A549 (cell line): ENCODE measurements at regions not wholly inside any gene's neighbourhood (a gene's known extent, or its start where the extent isn't known, plus 50 kb on each side); places are given as distances from the start of the nearest gene placed in this dataset.

ENCODE experiments used
- ATAC-seq, 2 experiments: fragments of 200-7000 bp in 1 of 2; fragments of >200 bp in 1 of 2; cut with Nextera tagmentation in 1 of 2; cut with Tn5 transposase in 1 of 2; 3 replicates each; pipeline versions ENCODE4 v1.8.0 to v1.9.1; 2018 to 2020; ENCODE audit warnings: mild to moderate bottlenecking in 1 of 2, moderate library complexity in 1 of 2
- CTCF ChIA-PET: fragments of 300-600 bp; sonication (Branson Sonifier 250); formaldehyde crosslinking; extraction: SDS; loops from one replicate; lab custom pipeline; 2021; ENCODE audit warnings: antibody characterized with exemption, inconsistent platforms; lab: Yijun Ruan, JAX
- POLR2A ChIA-PET: fragments of 350-600 bp; formaldehyde crosslinking; extraction: SDS; loops from one replicate; lab custom pipeline; 2021; ENCODE audit warnings: antibody characterized with exemption, inconsistent platforms; lab: Yijun Ruan, JAX
- DNase-seq, 2 experiments: peaks; one replicate each; pipeline versions ENCODE4 v3.0.0 to v3.0.0-alpha.2; 2011 to 2016; ENCODE audit warnings: low read depth in 1 of 2, low spot score in 1 of 2
- FAIRE-seq: peaks from 2 replicates; lab custom pipeline; 2011; peaks lifted over from hg19 to GRCh38; lab: Jason Lieb, UNC
- H3K27ac ChIP-seq, 2 experiments: fragments of >200 bp; sonication (Bioruptor Twin); formaldehyde crosslinking; 3 replicates each; pipeline ENCODE4 v1.5.1; 2016 to 2017
- H3K4me1 ChIP-seq: fragments of >200 bp; sonication (Bioruptor Twin); formaldehyde crosslinking; 3 replicates; pipeline ENCODE4 v1.6.1; 2016
- H3K4me2 ChIP-seq: fragments of >200 bp; sonication (Bioruptor Twin); formaldehyde crosslinking; 3 replicates; pipeline ENCODE4 v1.6.1; 2016
- H3K4me3 ChIP-seq: fragments of >200 bp; sonication (Bioruptor Twin); formaldehyde crosslinking; 3 replicates; pipeline ENCODE4 v1.5.1; 2016
- H3K9me3 ChIP-seq: fragments of >200 bp; sonication (Bioruptor Twin); formaldehyde crosslinking; 3 replicates; pipeline ENCODE4 v1.6.1; 2016
- CBX8 ChIP-seq: fragments of 200-600 bp; sonication (generic); IDR thresholded peaks from 2 replicates; pipeline ENCODE4 v1.6.1; 2016
- CHD4 ChIP-seq: fragments of 200-600 bp; sonication (generic); IDR thresholded peaks from 2 replicates; pipeline ENCODE4 v1.6.1; 2016; ENCODE audit warnings: antibody characterized with exemption, mild to moderate bottlenecking, borderline replicate concordance
- EHF ChIP-seq: fragments of 250-450 bp; sonication (Bioruptor Pico); IDR thresholded peaks from 2 replicates; pipeline ENCODE4 v1.5.0; 2020; ENCODE audit warnings: mild to moderate bottlenecking
- HDAC2 ChIP-seq: fragments of 200-600 bp; sonication (generic); IDR thresholded peaks from 2 replicates; pipeline ENCODE4 v1.6.1; 2016
- HOXB13 ChIP-seq: fragments of 250-450 bp; sonication (Bioruptor Pico); IDR thresholded peaks from 2 replicates; pipeline ENCODE4 v1.5.0; 2020; ENCODE audit warnings: low read depth, mild to moderate bottlenecking, moderate library complexity
- MAX ChIP-seq: IDR thresholded peaks from 2 replicates; pipeline ENCODE4 v1.6.1; 2012
- NFE2L2 ChIP-seq: fragments of 150-350 bp; conservative IDR thresholded peaks from 2 replicates; pipeline ENCODE4 v1.6.1; 2014; ENCODE audit warnings: low read length
- REST ChIP-seq: fragments of 200-600 bp; sonication (generic); IDR thresholded peaks from 2 replicates; pipeline ENCODE4 v1.6.1; 2016; ENCODE audit warnings: antibody characterized with exemption, mild to moderate bottlenecking, moderate library complexity
- RNF2 ChIP-seq: fragments of 200-600 bp; sonication (generic); IDR thresholded peaks from 2 replicates; pipeline ENCODE4 v1.6.1; 2016; ENCODE audit warnings: low read depth, mild to moderate bottlenecking, antibody characterized with exemption, moderate library complexity, borderline replicate concordance
- TP53 ChIP-seq: fragments of 250-450 bp; sonication (Bioruptor Pico); IDR thresholded peaks from 2 replicates; pipeline ENCODE4 v1.5.0; 2021; ENCODE audit warnings: mild to moderate bottlenecking, moderate library complexity
- USF2 ChIP-seq: fragments of 450-650 bp; IDR thresholded peaks from 2 replicates; pipeline ENCODE4 v1.6.1; 2014; ENCODE audit warnings: antibody characterized with exemption
- ZFP36 ChIP-seq: fragments of 450-650 bp; IDR thresholded peaks from 2 replicates; pipeline ENCODE4 v1.6.1; 2014; ENCODE audit warnings: borderline replicate concordance; ENCODE audit not compliant: partially characterized antibody
- ZSCAN20 ChIP-seq: fragments of 250-450 bp; sonication (Bioruptor Pico); IDR thresholded peaks from 2 replicates; pipeline ENCODE4 v1.8.0; 2022; ENCODE audit warnings: mild to moderate bottlenecking, moderate library complexity
- WGBS: methylation state at CpG from one replicate; pipeline ENCODE4 v1.1.6; 2017; ENCODE audit errors: missing lambda C conversion rate; 5-methylcytosine and 5-hydroxymethylcytosine counted together

- no peak overlapping the region for H3K4me2 ChIP-seq
- ChIA-PET POLR2A (no interaction called here), CTCF (no interaction called here)
- ATAC-seq: no peak
- no peak for DNase-seq
- no peak overlapping the region for H3K27ac ChIP-seq
- no peak for FAIRE-seq
- H3K9me3 ChIP-seq: peaks cover 19% of the 10 kb centered on the region; the same call in 2 of the 3 replicates
- no peak for TF ChIP-seq USF2
- H3K4me1 ChIP-seq: peaks cover 11% of the 10 kb centered on the region; the same call in 1 of the 3 replicates
- WGBS: 49% methylated on average over 7 of the region's 8 CpGs
- no peak overlapping the region for H3K4me3 ChIP-seq
Measured at GRCh38 chr1:4394366-4394765, 260.0 kb upstream of the AJAP1 start.

GRCh38 chr1:4395158-4395557 lies 259.3 kb upstream of the AJAP1 start:
- no peak overlapping the region for H3K4me3 ChIP-seq
- ChIA-PET POLR2A (no interaction called here), CTCF (no interaction called here)
- DNase-seq (peak in 1 of 2 experiments; percentile 18), FAIRE-seq (no peak), ATAC-seq (peak; percentile 53 to 54; a peak in 3 of 6 replicates)
- peaks cover 11% of the 10 kb centered on the region; the same call in 1 of the 3 replicates for H3K4me1 ChIP-seq
- H3K4me2 ChIP-seq: peak overlapping the region; percentile 36
- peaks cover 19% of the 10 kb centered on the region; the same call in 2 of the 3 replicates for H3K9me3 ChIP-seq
- 0% methylated on average over 3 of the region's 3 CpGs for WGBS
- TF ChIP-seq USF2: peak; percentile 27; the same call in 1 of the 2 replicates
- TF ChIP-seq ZFP36: no peak
- TF ChIP-seq MAX: 0 out of 2 replicates have a peak, but pooled peaks have one; percentile 44
- peak overlapping the region in 1 of 2 experiments; percentile 38; a peak in 2 of 6 replicates for H3K27ac ChIP-seq

GRCh38 chr1:4395676-4396075 lies 258.7 kb upstream of the AJAP1 start:
- DNase-seq (no peak), FAIRE-seq (no peak)
- 6% methylated on average over 5 of the region's 5 CpGs for WGBS

More at GRCh38 chr1:4395676-4396075, 258.7 kb upstream of the AJAP1 start:
- H3K27ac ChIP-seq: peak overlapping the region in 1 of 2 experiments; percentile 38; a peak in 1 of 6 replicates
- CTCF ChIA-PET: no interaction called here
- peak in 1 of 2 experiments; percentile 72; a peak in 1 of 6 replicates for ATAC-seq
- H3K4me3 ChIP-seq: no peak overlapping the region
- H3K4me2 ChIP-seq: peak overlapping the region; percentile 36
- TF ChIP-seq TP53 (CRISPR knock-in tag) (no peak), MAX (no peak), HDAC2 (no peak), CBX8 (no peak), EHF (CRISPR knock-in tag) (no peak), REST (no peak), ZSCAN20 (CRISPR knock-in tag) (no peak), RNF2 (no peak), CHD4 (no peak), HOXB13 (no peak), NFE2L2 (no peak), USF2 (no peak)
- H3K4me1 ChIP-seq: peaks cover 11% of the 10 kb centered on the region; the same call in 1 of the 3 replicates
- peaks cover 19% of the 10 kb centered on the region; the same call in 2 of the 3 replicates for H3K9me3 ChIP-seq
- POLR2A ChIA-PET: no interaction called here
